ENCODE measurements at regions not wholly inside any gene's neighbourhood (a gene's known extent, or its start where the extent isn't known, plus 50 kb on each side); places are given as distances from the start of the nearest gene placed in this dataset.
A peak's percentile ranks its signal among the peaks of the same experiment; 100 is the strongest.

- Histone ChIP-seq H2BK5ac (ENCODE audit: low read depth, low read length, poor library complexity, severe bottlenecking) (peak overlapping the region; percentile 71), H3K9me3 (ENCODE audit: control insufficient read depth, insufficient read depth, low read length) (no peaks in the 10 kb centered on the region), H3K4me2 (ENCODE audit: low read depth, low read length) (peak overlapping the region; percentile 98; the same call in 1 of the 2 replicates), H3K27me3 (ENCODE audit: control insufficient read depth, insufficient read depth, low read length) (no peaks in the 10 kb centered on the region), H2BK15ac (ENCODE audit: low read depth, low read length) (no peak overlapping the region), H4K20me1 (ENCODE audit: insufficient read depth, low read length) (peaks cover 30% of the 10 kb centered on the region), H3K4me1 (ENCODE audit: control insufficient read depth, insufficient read depth, low read length) (peaks cover 15% of the 10 kb centered on the region), H3K36me3 (ENCODE audit: control insufficient read depth, insufficient read depth, low read length) (no peaks in the 10 kb centered on the region), H3K14ac (replicated peaks; ENCODE audit: low read depth, low read length) (peak overlapping the region; percentile 79), H3K4ac (ENCODE audit: low read depth, low read length) (peak overlapping the region; percentile 75), H2BK20ac (ENCODE audit: low read depth, low read length) (no peak overlapping the region), H3K23ac (ENCODE audit: low read depth, low read length) (peak overlapping the region; percentile 67; the same call in 1 of the 2 replicates), H3K9me1 (ENCODE audit: insufficient read depth, low read length) (no peaks in the 10 kb centered on the region), H4K8ac (ENCODE audit: low read depth in 2 of 2, low read length in 2 of 2) (peak overlapping the region; percentile 54 to 89), H2AFZ (replicated peaks; ENCODE audit: low read length, poor library complexity) (peak overlapping the region; percentile 90), H2BK120ac (ENCODE audit: low read depth, low read length) (no peak overlapping the region), H3K56ac (ENCODE audit: extremely low read depth, insufficient read depth, low read length) (peak overlapping the region; percentile 82), H3K9ac (ENCODE audit: low read depth, low read length) (peak overlapping the region; percentile 93), H3K18ac (ENCODE audit: low read depth, low read length) (peak overlapping the region; percentile 16; the same call in 1 of the 2 replicates), H3K4me3 (ENCODE audit: insufficient read depth, low read depth, low read length) (peak overlapping the region; percentile 69), H2AK9ac (replicated peaks; ENCODE audit: low read depth, low read length, poor library complexity) (peak overlapping the region; percentile 75), H3K79me1 (ENCODE audit: low read depth in 1 of 2, low read length in 2 of 2) (peaks cover 0 to 35% of the 10 kb centered on the region in 2 experiments; a peak in 3 of 4 replicates), H3K27ac (ENCODE audit: insufficient read depth, low read length) (peak overlapping the region; percentile 84), H4K91ac (ENCODE audit: insufficient read depth, low read depth, low read length) (peak overlapping the region; percentile 61; the same call in 1 of the 2 replicates), H4K5ac (ENCODE audit: low read depth, low read length) (peak overlapping the region; percentile 51), H2AK5ac (ENCODE audit: low read depth, low read length) (no peak overlapping the region)
- intact Hi-C loops (cut with micrococcal nuclease) (loop anchor here (1.0 to 5.0 kb wide), 5 partner anchors 45 to 325 kb away; no protein-coding TSS in a partner anchor), in situ Hi-C loops (cut with MboI; ENCODE audit: low sequenced_read_pairs) (no loop called here), dilution Hi-C loops (cut with HindIII; ENCODE audit: low sequenced_read_pairs, unreplicated experiment) (no loop called here)
- BruUV-seq (replicated peaks), result no TSS peak
- DNase-seq (peak; percentile 78), ATAC-seq (ENCODE audit: low read depth) (peak; percentile 93)
- ChIA-PET POLR2A (ENCODE audit: unreplicated experiment) (no interaction called here), CTCF (interaction anchor here (0.6 to 1.4 kb wide), 10 partner anchors 15 to 900 kb away, joined by 3 to 6 read pairs (median 3); no protein-coding TSS in a partner anchor)
- 0% methylated on average over 22 of the region's 30 CpGs; no CpG with 5 or more reads in 1 of the 2 experiments for WGBS, 2 experiments (ENCODE audit: extremely low coverage in 2 of 2, insufficient read length in 1 of 2)
- peak; percentile 70; the same call in 1 of the 2 replicates for TF ChIP-seq POLR2A (IDR thresholded peaks at IDR 0.05; ENCODE audit: low read depth, low read length)
- TF ChIP-seq MAFK (IDR thresholded peaks at IDR 0.05; ENCODE audit: low read depth, low read length), result peak; percentile 14; the same call in 1 of the 2 replicates
- TF ChIP-seq, protein P1, sequence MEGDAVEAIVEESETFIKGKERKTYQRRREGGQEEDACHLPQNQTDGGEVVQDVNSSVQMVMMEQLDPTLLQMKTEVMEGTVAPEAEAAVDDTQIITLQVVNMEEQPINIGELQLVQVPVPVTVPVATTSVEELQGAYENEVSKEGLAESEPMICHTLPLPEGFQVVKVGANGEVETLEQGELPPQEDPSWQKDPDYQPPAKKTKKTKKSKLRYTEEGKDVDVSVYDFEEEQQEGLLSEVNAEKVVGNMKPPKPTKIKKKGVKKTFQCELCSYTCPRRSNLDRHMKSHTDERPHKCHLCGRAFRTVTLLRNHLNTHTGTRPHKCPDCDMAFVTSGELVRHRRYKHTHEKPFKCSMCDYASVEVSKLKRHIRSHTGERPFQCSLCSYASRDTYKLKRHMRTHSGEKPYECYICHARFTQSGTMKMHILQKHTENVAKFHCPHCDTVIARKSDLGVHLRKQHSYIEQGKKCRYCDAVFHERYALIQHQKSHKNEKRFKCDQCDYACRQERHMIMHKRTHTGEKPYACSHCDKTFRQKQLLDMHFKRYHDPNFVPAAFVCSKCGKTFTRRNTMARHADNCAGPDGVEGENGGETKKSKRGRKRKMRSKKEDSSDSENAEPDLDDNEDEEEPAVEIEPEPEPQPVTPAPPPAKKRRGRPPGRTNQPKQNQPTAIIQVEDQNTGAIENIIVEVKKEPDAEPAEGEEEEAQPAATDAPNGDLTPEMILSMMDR (conservative IDR thresholded peaks at IDR 0.05; ENCODE audit: low read depth, low read length), result peak; percentile 99
- TF ChIP-seq, protein P2, sequence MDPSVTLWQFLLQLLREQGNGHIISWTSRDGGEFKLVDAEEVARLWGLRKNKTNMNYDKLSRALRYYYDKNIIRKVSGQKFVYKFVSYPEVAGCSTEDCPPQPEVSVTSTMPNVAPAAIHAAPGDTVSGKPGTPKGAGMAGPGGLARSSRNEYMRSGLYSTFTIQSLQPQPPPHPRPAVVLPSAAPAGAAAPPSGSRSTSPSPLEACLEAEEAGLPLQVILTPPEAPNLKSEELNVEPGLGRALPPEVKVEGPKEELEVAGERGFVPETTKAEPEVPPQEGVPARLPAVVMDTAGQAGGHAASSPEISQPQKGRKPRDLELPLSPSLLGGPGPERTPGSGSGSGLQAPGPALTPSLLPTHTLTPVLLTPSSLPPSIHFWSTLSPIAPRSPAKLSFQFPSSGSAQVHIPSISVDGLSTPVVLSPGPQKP (IDR thresholded peaks at IDR 0.05; ENCODE audit: borderline replicate concordance, low read depth, low read length), result no peak
- peak; percentile 93; the same call in 1 of the 2 replicates for TF ChIP-seq MXI1 (IDR thresholded peaks at IDR 0.05; ENCODE audit: borderline replicate concordance, low read depth, low read length)
- no peak for TF ChIP-seq CHD1 (IDR thresholded peaks at IDR 0.05; ENCODE audit: low read depth, low read length)
- peak; percentile 64 for TF ChIP-seq SMC3 (IDR thresholded peaks at IDR 0.05; ENCODE audit: low read depth, low read length)
- TF ChIP-seq RCOR1 (IDR thresholded peaks at IDR 0.05; ENCODE audit: insufficient replicate concordance, low read length), result no peak
- TF ChIP-seq USF2 (IDR thresholded peaks at IDR 0.05; ENCODE audit: low read depth, low read length), result peak; percentile 21; the same call in 1 of the 2 replicates
- TF ChIP-seq FOS (IDR thresholded peaks at IDR 0.05; ENCODE audit: low read depth, low read length), result peak; percentile 81
- TF ChIP-seq NFE2L2 (IDR thresholded peaks at IDR 0.05; ENCODE audit: low read depth, low read length), result no peak
- TF ChIP-seq CEBPB (IDR thresholded peaks at IDR 0.05; ENCODE audit: low read depth, low read length), result no peak
- TF ChIP-seq MAZ (IDR thresholded peaks at IDR 0.05; ENCODE audit: borderline replicate concordance, low read depth, low read length), result peak; percentile 48; the same call in 1 of the 2 replicates
- TF ChIP-seq RAD21 (IDR thresholded peaks at IDR 0.05; ENCODE audit: low read length), result peak; percentile 58
Measured at GRCh38 chr22:25447686-25448434, 116.6 kb upstream of the GRK3 start.

All from IMR-90 (cell line).